Neural progenitor cell (in vitro differentiated cells): ENCODE measurements at regions not wholly inside any gene's neighbourhood (a gene's known extent, or its start where the extent isn't known, plus 50 kb on each side); places are given as distances from the start of the nearest gene placed in this dataset.
A peak's percentile ranks its signal among the peaks of the same experiment; 100 is the strongest.

Source experiments
- DNase-seq: peaks from one replicate; pipeline ENCODE4 v3.0.0-alpha.2; 2016; ENCODE audit warnings: low spot score
- H2AFZ ChIP-seq: fragments of 200-600 bp; sonication (generic); replicated peaks from 2 replicates; pipeline ENCODE4 v1.6.1; 2016; ENCODE audit warnings: antibody characterized with exemption
- H3F3A ChIP-seq: fragments of 200-600 bp; sonication (generic); 2 replicates; pipeline ENCODE4 v1.6.1; 2016; ENCODE audit warnings: antibody characterized with exemption, low read depth
- H3K27ac ChIP-seq: fragments of 200-600 bp; sonication (generic); 2 replicates; pipeline ENCODE4 v1.5.1; 2016; ENCODE audit warnings: mild to moderate bottlenecking
- H3K27me3 ChIP-seq: fragments of 200-600 bp; sonication (generic); 2 replicates; pipeline ENCODE4 v1.6.1; 2016; ENCODE audit warnings: mild to moderate bottlenecking, moderate library complexity
- H3K36me3 ChIP-seq: fragments of 200-600 bp; sonication (generic); 2 replicates; pipeline ENCODE4 v1.5.1; 2016
- H3K4me1 ChIP-seq: fragments of 200-600 bp; sonication (generic); 2 replicates; pipeline ENCODE4 v1.6.1; 2016; ENCODE audit warnings: mixed run types
- H3K4me2 ChIP-seq: fragments of 200-600 bp; sonication (generic); 2 replicates; pipeline ENCODE4 v1.6.1; 2016
- H3K4me3 ChIP-seq: fragments of 200-600 bp; sonication (generic); 2 replicates; pipeline ENCODE4 v1.5.1; 2016
- H3K79me2 ChIP-seq: fragments of 200-600 bp; sonication (generic); 2 replicates; pipeline ENCODE4 v1.6.1; 2016; ENCODE audit warnings: low read depth
- H3K9ac ChIP-seq: fragments of 200-600 bp; sonication (generic); 2 replicates; pipeline ENCODE4 v1.6.1; 2016
- H3K9me3 ChIP-seq: fragments of 200-600 bp; sonication (generic); 2 replicates; pipeline ENCODE4 v1.5.1; 2016; ENCODE audit warnings: low read depth
- H4K20me1 ChIP-seq: fragments of 200-600 bp; sonication (generic); 2 replicates; pipeline ENCODE4 v1.6.1; 2016; ENCODE audit warnings: low read depth
- H3K27ac Mint-ChIP-seq: 3 replicates; pipeline ENCODE4 v1.8.0; 2021; ENCODE audit warnings: mixed read lengths
- H3K27me3 Mint-ChIP-seq: 2 replicates; pipeline ENCODE4 v1.8.0; 2022; ENCODE audit warnings: low read depth, mild to moderate bottlenecking, inconsistent platforms, moderate library complexity, mixed read lengths; ENCODE audit not compliant: insufficient read depth
- H3K36me3 Mint-ChIP-seq: 3 replicates; pipeline ENCODE4 v1.8.0; 2021; ENCODE audit warnings: mixed read lengths
- H3K4me1 Mint-ChIP-seq: 3 replicates; pipeline ENCODE4 v1.8.0; 2021; ENCODE audit warnings: mixed read lengths
- H3K4me3 Mint-ChIP-seq: 3 replicates; pipeline ENCODE4 v1.8.0; 2021; ENCODE audit warnings: mild to moderate bottlenecking, moderate library complexity, mixed read lengths
- H3K9me3 Mint-ChIP-seq: 3 replicates; pipeline ENCODE4 v1.8.0; 2020; ENCODE audit warnings: mixed read lengths
- EZH2 ChIP-seq: fragments of 200-600 bp; sonication (generic); IDR thresholded peaks from 2 replicates; pipeline ENCODE4 v1.6.1; 2017; ENCODE audit warnings: antibody characterized with exemption, mild to moderate bottlenecking, moderate library complexity
- EZH2phosphoT487 ChIP-seq: fragments of 200-600 bp; sonication (generic); IDR thresholded peaks from 2 replicates; pipeline ENCODE4 v1.6.1; 2017; ENCODE audit warnings: antibody characterized with exemption
- TF ChIP-seq, protein P1 (sequence below): fragments of 200-600 bp; sonication (generic); IDR thresholded peaks from 2 replicates; pipeline ENCODE4 v1.5.1; 2017; ENCODE audit warnings: antibody characterized with exemption, mild to moderate bottlenecking

DNA sequence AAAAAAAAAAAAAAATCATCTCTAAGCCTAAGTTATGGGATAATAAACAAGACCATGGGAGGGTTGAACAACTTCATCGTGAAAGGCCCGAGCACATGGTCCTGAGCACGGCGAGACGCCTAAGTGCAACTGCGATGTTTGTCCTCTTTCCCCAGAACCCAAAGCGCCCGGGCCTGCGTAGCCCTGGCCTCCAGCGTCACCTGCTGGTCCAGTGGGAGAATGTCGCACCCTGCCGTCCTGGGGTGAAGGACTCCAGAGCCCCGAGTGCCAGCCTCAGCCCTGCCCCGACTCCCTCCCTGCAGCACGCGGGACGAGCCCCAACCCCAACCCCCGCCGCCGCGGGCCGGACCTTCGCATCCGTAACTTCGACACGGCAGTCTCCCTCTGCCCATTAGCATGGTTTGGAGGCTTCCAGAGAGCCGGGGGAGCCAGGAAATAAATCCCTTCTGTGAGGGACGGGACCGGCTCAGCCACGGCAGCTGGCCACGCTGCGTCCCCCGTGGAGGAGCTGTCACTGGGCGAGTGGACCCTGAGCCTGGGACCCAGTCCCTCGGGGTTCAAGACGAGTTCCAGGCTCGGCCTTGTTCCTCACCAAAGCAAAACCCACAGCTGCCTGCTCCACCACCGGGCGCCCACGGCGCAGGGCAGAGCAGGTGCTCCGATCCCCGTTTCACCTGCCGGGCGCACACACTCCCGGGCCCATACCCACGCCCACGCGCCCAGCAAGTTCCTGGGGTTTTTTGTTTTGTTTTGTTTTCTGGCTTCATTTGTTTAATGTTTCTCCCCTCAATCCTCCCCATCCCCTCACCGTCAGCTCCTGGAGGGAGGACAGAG lies 132.5 kb upstream of the HAND1 start:
- Histone ChIP-seq H3K9ac (no peak overlapping the region), H3K4me1 (peaks cover 28% of the 10 kb centered on the region), H3K36me3 (no peaks in the 10 kb centered on the region), H3K79me2 (no peaks in the 10 kb centered on the region), H3K27ac (no peak overlapping the region), H4K20me1 (no peaks in the 10 kb centered on the region), H3K9me3 (no peaks in the 10 kb centered on the region), H2AFZ (peak overlapping the region; percentile 89), H3K27me3 (peaks cover 68% of the 10 kb centered on the region), H3K4me2 (peak overlapping the region; percentile 89), H3F3A (peaks cover 20% of the 10 kb centered on the region), H3K4me3 (peak overlapping the region; percentile 48)
- H3K9me3 Mint-ChIP-seq: no peaks in the 10 kb centered on the region
- H3K27me3 Mint-ChIP-seq: peaks cover 48% of the 10 kb centered on the region
- TF ChIP-seq EZH2phosphoT487 (peak; percentile 54), EZH2 (peak; percentile 75)
- TF ChIP-seq, protein P1, sequence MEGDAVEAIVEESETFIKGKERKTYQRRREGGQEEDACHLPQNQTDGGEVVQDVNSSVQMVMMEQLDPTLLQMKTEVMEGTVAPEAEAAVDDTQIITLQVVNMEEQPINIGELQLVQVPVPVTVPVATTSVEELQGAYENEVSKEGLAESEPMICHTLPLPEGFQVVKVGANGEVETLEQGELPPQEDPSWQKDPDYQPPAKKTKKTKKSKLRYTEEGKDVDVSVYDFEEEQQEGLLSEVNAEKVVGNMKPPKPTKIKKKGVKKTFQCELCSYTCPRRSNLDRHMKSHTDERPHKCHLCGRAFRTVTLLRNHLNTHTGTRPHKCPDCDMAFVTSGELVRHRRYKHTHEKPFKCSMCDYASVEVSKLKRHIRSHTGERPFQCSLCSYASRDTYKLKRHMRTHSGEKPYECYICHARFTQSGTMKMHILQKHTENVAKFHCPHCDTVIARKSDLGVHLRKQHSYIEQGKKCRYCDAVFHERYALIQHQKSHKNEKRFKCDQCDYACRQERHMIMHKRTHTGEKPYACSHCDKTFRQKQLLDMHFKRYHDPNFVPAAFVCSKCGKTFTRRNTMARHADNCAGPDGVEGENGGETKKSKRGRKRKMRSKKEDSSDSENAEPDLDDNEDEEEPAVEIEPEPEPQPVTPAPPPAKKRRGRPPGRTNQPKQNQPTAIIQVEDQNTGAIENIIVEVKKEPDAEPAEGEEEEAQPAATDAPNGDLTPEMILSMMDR: peak; percentile 92
- peaks cover 19% of the 10 kb centered on the region for H3K4me1 Mint-ChIP-seq
- DNase-seq: peak; percentile 92
- H3K36me3 Mint-ChIP-seq: no peaks in the 10 kb centered on the region
- H3K4me3 Mint-ChIP-seq: peak overlapping the region; percentile 75
- H3K27ac Mint-ChIP-seq: no peak overlapping the region

DNA sequence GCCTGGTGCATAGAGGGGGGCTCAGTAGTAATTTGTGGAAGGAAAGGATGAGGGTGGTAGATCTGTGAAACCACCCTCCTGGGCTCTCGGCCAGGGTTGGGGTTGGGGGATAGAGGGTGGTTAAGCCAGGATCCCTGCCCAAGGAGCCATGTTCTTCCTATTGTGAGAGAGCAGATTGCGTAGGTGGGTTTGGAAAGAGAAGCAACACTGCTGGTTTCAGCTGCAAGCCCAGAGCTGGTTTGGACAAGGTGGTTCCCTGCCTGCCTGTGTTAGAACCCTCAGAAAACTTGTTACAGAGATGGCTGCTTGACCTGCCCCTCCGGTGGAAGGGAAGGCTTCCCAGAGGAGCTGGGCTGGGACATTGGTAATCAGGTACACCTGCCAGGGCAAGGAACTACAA lies 131.2 kb upstream of the HAND1 start:
- H3K4me2 ChIP-seq: peak overlapping the region; percentile 48
- H3K4me3 ChIP-seq: no peak overlapping the region
- no peak overlapping the region for H3K27ac ChIP-seq
- TF ChIP-seq, protein P1: no peak
- TF ChIP-seq EZH2 (no peak), EZH2phosphoT487 (no peak)
- H3K27me3 ChIP-seq: peaks cover 68% of the 10 kb centered on the region
- DNase-seq: no peak
- Mint-ChIP-seq H3K4me1 (peaks cover 19% of the 10 kb centered on the region), H3K9me3 (no peaks in the 10 kb centered on the region), H3K36me3 (no peaks in the 10 kb centered on the region), H3K4me3 (peak overlapping the region; percentile 19), H3K27me3 (peaks cover 49% of the 10 kb centered on the region), H3K27ac (peak overlapping the region; percentile 10)
- no peaks in the 10 kb centered on the region for H4K20me1 ChIP-seq
- H3K79me2 ChIP-seq: no peaks in the 10 kb centered on the region
- no peaks in the 10 kb centered on the region for H3K36me3 ChIP-seq
- no peak overlapping the region for H3K9ac ChIP-seq
- H3F3A ChIP-seq: peaks cover 20% of the 10 kb centered on the region
- peaks cover 28% of the 10 kb centered on the region for H3K4me1 ChIP-seq
- no peaks in the 10 kb centered on the region for H3K9me3 ChIP-seq
- H2AFZ ChIP-seq: no peak overlapping the region

DNA sequence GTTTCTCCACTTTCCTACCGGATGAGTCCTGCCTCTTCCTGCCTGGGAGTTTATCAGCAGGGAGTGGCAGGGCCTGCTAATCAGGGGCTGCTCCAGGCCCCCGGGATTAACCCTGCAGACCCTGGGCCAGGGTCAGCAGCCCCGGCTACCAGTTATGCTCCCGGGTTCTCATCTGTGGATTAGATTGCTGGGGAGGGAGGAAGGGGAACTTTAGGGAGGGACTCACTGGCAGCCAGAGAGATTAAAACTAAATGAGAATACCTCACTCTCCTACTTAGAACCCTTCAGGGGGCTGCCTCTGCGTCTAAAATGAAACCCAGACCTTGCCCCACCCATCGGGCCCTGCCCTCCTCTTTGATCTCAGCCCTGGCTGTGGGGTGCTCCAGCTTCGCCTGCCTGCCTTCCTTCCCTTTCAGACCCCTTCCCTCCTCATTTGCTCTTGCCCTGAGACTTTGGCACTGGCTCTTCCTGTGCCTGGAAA lies 130.5 kb upstream of the HAND1 start:
- Histone ChIP-seq H3K27me3 (peaks cover 68% of the 10 kb centered on the region), H3K9ac (no peak overlapping the region), H3K27ac (no peak overlapping the region), H3F3A (peaks cover 20% of the 10 kb centered on the region), H3K4me3 (no peak overlapping the region), H3K79me2 (no peaks in the 10 kb centered on the region), H3K9me3 (no peaks in the 10 kb centered on the region), H3K36me3 (no peaks in the 10 kb centered on the region), H3K4me1 (peaks cover 28% of the 10 kb centered on the region), H4K20me1 (no peaks in the 10 kb centered on the region), H3K4me2 (peak overlapping the region; percentile 48), H2AFZ (peak overlapping the region; percentile 47)
- DNase-seq: peak; percentile 57
- no peaks in the 10 kb centered on the region for H3K9me3 Mint-ChIP-seq
- H3K27me3 Mint-ChIP-seq: peaks cover 49% of the 10 kb centered on the region
- peaks cover 19% of the 10 kb centered on the region for H3K4me1 Mint-ChIP-seq
- no peaks in the 10 kb centered on the region for H3K36me3 Mint-ChIP-seq
- peak overlapping the region; percentile 19 for H3K4me3 Mint-ChIP-seq
- no peak for TF ChIP-seq EZH2phosphoT487
- TF ChIP-seq, protein P1: no peak
- no peak for TF ChIP-seq EZH2
- no peak overlapping the region for H3K27ac Mint-ChIP-seq
